ENCODE measurements at regions not wholly inside any gene's neighbourhood (a gene's known extent, or its start where the extent isn't known, plus 50 kb on each side); places are given as distances from the start of the nearest gene placed in this dataset.

DNA sequence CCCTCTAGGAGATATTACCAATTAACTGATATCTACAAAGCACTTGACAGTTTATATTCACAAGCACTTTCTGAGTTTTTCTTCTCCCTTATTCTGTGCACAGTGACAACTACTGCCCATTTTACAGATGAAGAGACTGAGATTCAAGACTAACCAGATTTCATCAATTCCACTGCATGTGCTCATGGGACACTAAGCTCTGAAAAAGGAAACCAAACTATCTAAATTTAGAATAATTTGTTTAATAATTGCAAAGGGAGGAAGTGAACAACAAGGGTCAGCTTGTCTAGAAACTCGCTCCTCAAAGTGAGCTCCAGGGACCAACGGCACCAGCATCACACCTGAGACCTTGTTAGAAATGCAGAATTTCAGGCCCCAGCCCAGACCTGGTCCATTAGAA lies 50.8 kb upstream of the MYLIP start:
- no peak for DNase-seq

DNA sequence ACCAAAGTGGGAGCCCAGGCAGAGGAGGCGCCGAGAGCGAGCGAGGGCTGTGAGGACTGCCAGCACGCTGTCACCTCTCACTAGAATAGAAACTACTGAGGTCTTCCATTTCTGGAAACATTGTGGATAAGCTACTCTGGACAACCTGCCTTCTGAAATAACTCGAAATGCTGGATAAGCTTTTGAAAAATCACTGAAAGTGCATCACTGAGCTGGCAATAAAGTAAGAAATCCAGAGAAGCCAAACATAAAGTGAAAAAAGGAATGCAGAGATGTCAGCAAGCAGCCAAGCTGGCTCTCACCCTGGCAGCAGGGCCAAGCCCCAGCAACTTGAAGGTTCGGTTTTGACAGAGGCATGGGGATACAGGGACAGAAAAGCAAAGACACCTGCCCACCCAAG lies 59.2 kb upstream of the MYLIP start:
- DNase-seq, result no peak

DNA sequence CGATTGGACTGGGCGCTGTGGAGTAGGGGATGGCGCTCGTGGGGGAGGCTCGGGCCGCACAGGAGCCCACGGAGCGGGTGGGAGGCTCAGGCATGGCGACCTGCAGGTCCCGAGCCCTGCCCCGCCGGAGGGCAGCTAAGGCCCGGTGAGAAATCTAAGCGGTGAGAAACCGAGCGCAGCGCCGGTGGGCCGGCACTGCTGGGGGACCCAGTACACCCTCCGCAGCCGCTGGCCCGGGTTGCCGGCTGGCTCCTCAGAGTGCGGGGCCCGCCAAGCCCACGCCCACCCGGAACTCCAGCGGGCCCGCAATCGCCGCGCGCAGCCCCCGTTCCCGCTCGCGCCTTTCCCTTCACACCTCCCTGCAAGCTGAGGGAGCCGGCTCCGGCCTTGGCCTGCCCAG lies 59.7 kb upstream of the MYLIP start:
- DNase-seq, result no peak

DNA sequence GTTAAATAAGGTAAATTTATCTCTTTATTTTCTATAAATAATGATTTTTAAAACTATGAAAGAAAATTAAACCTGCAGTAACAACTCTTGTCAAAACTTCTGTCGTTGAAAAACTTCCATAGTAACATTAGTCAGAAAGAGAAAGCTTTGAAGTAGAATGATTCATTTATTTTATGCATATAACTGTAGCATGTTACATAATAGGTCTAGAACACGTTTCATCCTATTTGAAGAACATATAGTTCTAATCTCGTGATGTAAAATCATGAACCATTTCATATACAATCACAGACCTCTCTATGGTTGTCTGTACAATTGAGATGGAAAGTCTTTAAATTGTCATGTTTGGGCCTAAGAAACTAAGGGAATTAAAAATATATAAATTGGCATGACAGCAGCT lies 61.3 kb upstream of the MYLIP start:
- DNase-seq, result no peak

DNA sequence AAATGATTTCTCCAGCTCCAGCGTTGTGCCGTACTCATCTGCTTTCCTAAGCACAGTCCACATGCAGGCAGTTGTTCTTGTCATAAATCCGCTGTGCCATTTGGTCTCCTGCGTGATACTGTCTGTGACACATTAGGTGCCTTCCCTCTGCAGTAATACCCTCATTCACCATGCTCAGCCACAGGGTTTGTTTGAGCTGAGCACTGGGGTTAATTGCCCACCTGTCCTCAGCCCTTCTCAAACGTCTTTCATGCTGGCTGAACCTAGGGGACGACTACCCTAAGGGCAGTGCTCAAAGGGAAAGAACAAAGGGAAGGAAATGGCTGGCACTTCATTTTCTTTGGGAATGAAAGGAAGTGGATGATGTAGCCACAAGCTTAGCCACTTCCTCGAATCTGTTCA lies 64.2 kb upstream of the MYLIP start:
- no peak for DNase-seq

DNA sequence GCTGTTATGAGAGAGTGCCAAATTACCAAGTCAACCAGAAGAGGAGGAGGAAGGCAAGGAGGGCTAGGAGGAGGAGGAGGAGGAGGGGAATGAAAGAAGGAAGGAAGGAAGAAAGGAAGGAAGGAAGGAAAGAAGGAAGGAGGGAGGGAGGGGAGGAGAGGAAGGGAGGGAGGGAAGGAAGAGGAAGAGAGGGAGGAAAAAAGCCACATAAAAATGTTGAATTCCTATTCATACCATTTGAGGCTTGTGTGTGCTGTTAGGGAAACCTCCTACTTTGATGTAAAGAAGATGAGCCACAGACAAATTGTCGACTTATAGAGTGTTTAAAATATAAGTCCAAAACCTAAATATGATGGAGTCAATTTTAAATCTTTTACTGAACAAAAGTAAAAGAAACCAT lies 65.3 kb upstream of the MYLIP start:
- DNase-seq, result no peak

DNA sequence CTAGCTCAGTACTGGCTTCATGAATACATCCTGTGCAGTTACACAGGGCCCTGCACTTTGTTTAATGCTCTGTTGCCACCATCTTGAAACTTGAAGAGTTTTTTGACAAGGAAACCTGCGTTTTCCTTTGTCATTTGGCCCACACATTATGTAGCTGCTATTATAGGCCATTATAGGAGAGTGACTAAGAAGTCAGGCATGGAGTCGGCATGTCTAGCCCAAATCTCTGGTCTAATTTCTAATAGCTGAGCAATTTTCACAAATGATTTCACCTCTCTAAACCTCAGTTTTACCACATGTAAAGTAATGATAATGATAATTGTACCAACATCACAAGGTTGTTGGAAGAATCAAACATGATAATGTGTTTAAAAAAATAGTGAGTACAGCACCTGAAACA lies 67.1 kb upstream of the MYLIP start:
- no peak for DNase-seq

DNA sequence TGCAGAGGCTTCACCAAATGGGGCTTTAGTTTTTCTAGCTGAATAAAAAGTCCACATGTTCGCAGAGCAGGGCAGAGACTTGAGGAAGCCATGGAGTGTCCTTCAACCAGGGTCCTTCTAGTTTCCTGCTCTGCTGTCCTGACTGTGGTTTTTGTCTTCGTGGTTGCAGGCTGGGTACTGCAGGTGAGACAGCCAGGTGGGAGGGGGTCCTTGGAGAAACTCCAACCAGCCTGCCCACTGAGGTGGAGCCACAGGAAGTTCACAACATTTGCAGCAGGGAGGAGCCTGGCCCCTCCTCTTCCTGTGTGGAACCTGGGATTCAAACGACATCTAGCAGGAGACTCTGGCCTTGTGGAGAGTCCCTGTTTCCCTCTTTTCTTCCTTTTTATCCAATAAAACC lies 68.8 kb upstream of the MYLIP start:
- DNase-seq, result no peak

DNA sequence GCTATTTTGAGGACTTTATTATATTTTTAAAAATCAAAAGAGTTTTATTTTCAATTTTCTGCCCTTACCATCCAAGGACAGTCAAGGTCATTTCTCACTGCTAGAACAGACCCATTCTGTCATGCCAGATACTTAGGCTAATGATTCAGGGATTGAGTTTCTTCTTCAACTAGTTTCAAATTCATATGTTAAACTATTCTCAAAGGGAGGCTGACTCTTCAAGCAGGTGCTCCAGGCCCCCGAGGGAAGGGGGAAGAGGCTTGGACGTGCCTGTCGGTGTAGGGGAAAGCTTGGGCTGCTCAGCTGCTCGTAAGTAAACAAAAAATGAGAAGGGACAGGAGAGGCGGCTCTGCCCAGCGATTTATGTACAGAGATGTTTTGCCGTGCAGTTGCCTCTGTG lies 69.4 kb upstream of the MYLIP start:
- DNase-seq, result no peak

DNA sequence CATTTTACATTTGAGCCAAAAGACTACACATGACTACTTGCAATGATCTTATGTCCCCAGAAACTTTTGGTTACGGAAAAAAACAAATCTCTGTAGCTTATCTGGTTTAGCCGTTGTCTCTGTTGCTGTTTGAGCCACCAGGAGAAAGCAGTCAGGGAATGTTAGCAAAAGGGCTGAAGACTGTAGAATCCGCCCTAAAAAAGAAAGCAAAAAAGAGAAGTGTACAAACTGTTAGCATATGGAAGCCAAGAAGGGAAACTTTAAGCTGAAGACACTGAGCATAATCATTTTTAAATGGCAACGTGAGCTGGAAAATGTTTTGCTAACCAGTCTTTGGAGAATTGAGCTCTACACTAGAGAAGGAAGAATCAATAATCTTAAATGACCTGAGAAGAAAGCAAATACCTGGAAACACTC lies 69.9 kb upstream of the MYLIP start:
- no peak for DNase-seq

DNA sequence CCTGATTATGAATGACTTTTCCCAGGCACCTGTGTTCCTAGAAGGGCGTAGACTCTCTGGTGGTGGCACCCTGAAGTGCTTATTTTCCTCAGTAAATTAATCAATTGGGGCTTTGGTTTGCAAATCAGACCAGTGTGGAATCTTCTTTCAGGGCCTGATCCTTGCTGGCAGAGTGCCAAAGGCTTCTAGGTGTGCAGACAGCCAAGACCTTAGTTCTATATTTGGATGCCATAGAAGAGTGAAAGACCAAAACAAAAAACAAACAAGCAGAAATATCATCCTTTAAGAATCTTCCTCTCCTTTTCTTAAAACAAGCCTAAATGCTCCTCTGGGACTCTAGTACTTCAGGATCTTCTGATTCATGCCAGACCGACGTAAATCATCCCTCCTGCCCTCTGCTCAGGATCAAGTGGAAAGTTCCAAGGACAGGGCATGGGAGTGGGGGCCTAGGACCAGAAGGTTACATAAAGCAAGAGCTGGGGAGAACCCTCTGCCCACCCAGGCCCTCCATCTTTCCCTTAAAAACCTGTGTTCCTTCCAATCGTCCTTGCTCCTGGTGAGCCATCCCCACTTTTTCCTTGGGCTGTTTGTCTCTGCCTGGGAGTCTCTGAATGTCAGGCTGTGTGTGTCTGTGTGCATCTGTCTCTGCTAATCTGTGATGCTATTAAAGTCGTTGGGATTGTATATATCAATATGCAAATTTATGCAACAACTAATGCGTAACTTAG lies 70.5 kb upstream of the MYLIP start:
- DNase-seq, result no peak

DNA sequence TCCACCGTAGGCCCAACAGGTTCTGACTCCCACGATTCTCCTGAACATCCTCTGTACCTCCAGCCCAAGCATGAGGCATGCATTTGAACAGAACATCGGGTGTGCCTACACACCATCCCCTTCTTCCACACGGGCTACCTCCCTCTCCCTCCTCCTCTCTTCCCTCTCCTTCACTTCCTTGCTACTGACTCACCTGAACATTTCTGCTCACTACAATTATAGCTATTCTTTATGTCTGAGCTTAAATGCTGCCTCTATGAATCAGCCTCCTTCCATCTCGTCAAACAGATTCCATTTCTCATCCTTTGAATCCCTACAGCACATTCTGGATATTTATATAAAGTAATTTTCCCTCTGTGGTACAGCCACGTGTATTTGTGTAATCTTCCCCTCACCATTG lies 71.4 kb upstream of the MYLIP start:
- no peak for DNase-seq

DNA sequence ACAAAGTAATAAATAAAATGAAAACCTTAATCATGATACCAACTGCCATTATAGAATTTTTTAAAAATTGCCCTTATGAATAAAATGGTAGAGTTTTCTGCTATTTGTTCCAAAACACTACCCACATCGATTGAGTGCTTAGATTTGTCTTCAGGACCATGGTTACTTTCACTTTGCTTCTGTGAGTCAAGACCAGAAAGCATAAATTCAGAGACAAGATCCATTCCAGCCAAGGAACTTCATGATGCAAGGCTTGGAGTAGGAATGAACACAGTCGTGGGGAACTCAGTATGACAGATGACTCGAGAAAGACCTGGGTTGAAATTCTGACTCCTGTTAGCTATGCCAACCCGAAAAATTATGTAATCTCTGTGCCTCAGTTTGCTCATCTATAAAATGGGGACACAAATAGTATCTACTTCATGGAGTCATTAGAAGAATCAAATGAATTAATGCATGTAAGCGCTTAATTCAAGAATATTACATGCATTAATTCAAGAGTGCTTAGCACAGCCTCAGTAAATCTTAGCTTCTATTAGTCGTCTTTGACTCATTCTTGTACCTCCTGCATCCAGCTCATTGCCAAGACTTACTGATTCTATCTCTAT lies 72.5 kb upstream of the MYLIP start:
- DNase-seq, result no peak

DNA sequence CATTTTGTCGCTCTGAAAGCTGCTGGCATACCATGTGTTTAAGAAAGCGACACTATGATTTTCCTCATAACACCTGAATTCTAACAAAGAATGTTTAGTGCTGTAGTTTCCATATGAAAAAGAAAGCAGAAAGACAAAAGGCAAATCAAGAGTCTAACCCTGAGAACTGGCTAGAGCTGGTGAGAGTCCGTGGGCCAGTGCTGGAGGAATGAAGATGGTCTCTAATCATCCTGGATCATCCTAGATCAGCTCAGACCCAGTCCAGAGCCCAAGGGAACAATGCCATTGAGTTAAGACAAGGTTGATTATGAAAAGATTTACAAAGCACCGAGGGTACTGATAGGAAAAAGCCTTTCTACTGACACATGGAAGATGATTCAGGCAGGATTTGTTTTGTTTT lies 73.0 kb upstream of the MYLIP start:
- DNase-seq, result no peak

DNA sequence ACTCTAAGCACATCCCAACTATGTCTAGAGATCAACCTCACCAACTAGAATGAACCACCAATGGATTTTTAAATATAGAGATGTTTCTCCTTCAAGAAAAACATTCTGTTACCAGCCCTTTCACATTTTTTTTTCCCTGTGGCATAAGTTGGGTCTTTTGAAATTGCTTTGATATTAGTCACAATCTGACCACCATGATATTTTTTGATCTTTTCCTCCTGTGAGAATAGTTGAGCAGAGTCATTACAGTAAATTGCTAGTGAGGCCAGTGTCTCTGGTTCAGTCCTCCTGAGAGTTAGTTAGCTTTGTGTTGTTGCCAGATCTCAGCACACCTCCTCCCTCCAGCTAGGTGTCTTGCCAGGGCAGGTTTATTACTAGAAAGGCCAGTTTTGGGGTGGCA lies 79.7 kb upstream of the MYLIP start:
- no peak for DNase-seq

DNA sequence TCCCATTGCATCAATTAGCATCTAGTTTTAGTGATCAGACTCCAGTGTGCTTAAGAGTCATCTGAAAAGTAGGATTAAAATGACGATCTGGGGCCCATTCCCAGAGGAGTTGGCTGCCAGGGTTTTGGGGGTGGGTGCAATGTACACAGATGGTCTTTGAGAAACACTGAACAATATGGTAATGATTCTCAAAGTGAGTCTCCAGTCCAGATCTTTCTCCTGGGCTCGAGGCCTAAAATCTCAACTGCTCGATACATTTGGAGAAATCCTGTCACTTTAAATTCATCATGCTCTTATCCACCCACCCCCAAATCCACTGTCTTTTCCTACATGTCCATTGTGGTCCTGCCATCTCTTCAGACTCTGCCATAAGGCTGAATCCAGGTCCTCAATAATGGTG lies 80.7 kb upstream of the MYLIP start:
- DNase-seq, result no peak

DNA sequence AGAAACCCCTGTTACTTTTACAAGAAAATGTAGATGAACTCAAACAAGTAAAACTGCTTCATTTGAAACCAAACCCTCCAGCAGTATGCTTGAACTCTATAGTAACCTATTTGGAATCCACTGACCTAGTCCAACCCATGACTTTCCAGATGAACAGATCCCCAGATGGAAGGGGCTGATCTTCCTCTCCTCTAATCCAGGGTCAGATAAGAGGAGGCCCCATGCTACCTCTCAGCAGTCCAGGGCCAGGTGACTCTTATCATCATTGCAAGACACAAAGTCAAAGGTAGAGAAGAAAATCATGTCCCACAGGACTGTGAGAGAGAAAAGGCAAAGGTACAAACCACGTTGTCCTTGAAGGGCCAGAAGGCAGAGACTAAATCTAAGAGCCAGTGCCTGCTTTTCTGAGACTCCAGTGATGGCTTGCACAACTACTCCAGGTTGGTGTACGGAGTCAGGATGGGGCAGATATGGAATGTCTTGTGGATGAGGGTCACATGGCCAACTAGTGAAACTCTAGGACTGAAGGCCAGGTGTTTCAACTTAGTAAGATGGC lies 81.4 kb upstream of the MYLIP start:
- no peak for DNase-seq

DNA sequence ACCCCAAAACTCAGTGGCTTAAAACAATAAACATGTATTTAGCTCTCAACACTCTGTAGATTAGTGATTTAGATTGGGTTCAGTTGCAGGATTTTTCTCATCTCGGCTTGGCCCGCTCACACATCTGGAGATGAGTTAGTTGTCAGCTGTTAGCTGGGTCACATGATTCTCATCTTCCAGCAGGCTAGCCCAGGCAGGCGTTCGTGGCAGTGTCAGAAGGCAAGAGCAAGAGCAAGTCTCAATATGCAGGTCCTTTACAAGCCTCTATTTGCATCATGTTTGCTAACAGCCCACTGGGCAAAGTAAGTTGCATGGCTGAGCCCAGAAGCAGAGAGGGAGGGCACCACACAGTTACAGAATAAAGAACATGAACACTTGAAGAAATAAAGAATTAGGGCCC lies 83.6 kb upstream of the MYLIP start:
- no peak for DNase-seq

DNA sequence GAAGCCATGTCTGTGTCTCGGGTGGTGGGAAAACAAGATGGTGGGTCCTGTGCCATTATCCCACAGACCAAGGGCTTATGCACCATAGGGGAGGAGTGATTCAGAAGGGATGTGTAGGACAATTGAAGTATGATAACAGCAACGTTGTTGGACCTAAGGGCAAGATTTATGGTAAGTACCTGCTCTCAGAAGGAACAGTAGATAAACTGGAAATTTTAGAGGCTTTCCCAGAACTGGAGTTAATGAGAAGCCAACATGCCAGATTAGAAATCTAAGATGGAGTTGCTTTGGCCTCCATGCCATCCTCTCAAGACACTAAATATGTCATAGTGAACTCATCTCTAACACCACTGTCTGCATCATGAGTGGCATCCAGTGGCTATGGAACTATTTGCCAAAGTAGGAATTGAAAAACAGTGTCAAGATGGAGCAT lies 84.7 kb upstream of the MYLIP start:
- DNase-seq, result no peak

DNA sequence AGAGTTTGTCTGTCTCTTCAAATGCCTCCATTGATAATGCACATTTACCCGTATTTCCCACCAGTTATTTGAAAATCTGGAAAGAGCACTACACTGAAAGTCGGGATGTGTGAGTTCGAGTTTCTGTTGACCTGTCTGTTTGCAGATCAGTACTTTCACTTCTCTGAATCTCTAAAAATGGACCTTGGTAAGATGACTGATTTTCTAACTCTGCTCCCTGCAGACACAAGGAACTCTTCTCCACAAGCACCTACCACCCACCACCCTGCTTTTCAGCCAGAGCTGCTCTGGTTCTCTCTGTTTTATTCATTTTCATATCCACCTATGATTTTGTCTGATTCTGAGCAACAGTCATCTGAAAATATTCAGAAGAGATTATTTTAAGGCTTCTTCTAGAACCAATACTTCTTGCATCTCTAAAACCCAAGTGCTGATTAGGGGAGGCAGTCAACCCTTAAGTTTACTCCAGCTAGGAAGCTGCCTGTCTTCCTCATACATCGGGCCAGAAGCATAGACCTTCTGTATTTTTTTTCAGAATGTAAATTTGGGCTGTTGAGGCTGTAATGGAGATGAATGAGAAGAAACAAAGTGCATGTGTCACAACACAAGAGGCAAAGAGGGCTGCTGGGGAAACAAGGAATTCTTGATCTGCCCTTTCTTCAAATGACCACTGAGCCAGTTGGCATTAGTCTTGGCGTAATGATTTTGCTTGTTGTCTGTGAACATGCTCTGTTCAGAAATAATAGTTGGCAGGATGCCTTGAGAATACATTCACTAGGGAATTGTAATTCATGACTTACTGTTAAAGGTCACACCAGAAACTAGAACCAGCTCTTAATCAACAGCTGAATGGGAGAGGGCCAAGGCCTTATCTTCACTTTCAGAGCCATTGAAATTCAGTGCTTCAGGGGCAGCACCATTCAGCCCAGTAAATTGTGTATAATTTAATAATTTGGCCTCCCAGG lies 85.4 kb upstream of the MYLIP start:
- no peak for DNase-seq

DNA sequence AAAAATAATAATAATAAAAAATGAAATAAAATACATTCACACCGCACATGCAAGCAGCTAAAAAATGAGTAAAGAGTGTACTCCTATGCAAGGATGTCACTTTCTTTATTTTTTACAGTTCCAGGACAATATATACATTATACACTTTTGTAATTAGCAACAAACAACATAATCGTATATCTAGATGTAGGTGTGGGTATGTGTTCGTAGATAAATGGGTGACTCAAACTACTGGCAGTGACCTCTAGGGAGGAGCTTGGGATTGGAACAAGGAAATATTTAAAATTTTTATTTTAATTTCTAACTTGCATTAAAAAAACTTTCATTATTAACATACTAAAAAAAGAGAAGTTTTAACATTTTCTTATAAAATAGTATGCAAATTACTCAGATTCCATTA lies 86.1 kb upstream of the MYLIP start:
- no peak for DNase-seq

DNA sequence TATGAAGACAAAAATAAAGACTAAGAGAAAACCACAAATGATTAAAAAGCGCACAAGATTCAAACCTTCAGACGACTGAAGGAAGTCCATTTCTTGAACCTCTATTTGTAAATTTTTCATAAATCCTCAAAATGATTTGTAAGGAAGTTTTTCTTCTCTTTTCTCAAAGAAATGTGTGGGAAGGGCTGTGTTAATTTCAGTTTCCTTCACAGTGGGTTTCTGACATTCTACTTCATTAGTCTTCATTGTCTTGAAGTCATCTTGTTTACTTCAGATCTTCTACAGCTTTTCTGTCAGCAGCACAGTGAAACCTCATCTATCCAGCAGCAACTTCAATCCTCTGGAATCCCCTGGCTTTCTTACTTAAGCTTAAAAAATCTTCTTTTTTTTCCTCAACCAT lies 87.6 kb upstream of the MYLIP start:
- DNase-seq, result no peak

DNA sequence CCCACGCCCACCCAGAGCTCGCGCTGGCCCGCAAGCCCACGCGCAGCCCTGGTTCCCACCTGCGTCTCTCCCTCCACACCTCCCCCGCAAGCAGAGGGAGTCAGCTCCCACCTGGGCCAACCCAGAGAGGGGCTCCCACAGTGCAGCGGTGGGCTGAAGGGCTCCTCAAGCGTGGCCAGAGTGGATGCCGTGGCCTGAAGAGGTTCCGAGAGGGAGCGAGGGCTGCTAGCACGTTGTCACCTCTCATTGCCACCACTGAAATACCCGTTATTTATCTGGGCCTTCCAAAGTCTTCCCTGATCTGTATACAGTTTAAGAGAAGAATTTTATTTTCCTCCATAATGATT lies 88.3 kb upstream of the MYLIP start:
- DNase-seq, result no peak

Measured in stimulated activated CD4-positive, alpha-beta T cell treated with anti-CD3 and anti-CD28 coated beads, Interleukin-2, amount 100 ng/mL, for 48 hours (primary cell).